Liver (tissue), 7 donors: ENCODE measurements at regions not wholly inside any gene's neighbourhood (a gene's known extent, or its start where the extent isn't known, plus 50 kb on each side); places are given as distances from the start of the nearest gene placed in this dataset.

Experiments
- DNase-seq: peaks from one replicate; pipeline ENCODE4 v3.0.0-alpha.2; 2017; ENCODE audit warnings: low spot score
- H3K27ac ChIP-seq, 2 donors: one replicate each; pipeline ENCODE4 v1.7.0; 2013; ENCODE audit warnings: inconsistent platforms in 2 of 2, low read length in 2 of 2, control low read depth in 1 of 2, low read depth in 1 of 2, mild to moderate bottlenecking in 1 of 2
- H3K27me3 ChIP-seq, 4 donors: one replicate each; pipeline versions ENCODE4 v1.6.1 to v1.7.0; 2013; ENCODE audit warnings: low read length in 3 of 4, inconsistent platforms in 1 of 4, mild to moderate bottlenecking in 1 of 4, moderate library complexity in 1 of 4; ENCODE audit not compliant: control insufficient read depth in 4 of 4, insufficient read depth in 4 of 4
- H3K36me3 ChIP-seq, 4 donors: one replicate each; pipeline versions ENCODE4 v1.6.1 to v1.7.0; 2013; ENCODE audit warnings: low read length in 3 of 4, mild to moderate bottlenecking in 3 of 4, low read depth in 1 of 4, moderate library complexity in 1 of 4; ENCODE audit not compliant: control insufficient read depth in 4 of 4, insufficient read depth in 3 of 4
- H3K4me1 ChIP-seq, 4 donors: one replicate each; pipeline versions ENCODE4 v1.6.1 to v1.7.0; 2013; ENCODE audit warnings: low read length in 3 of 4, mild to moderate bottlenecking in 3 of 4, moderate library complexity in 1 of 4; ENCODE audit not compliant: control insufficient read depth in 4 of 4, insufficient read depth in 4 of 4
- H3K4me3 ChIP-seq, 3 donors: one replicate each; pipeline versions ENCODE4 v1.6.1 to v1.7.0; 2013; ENCODE audit warnings: low read length in 3 of 3, control low read depth in 1 of 3, low read depth in 1 of 3, mild to moderate bottlenecking in 1 of 3
- H3K9ac ChIP-seq, 2 donors: one replicate each; pipeline ENCODE4 v1.7.0; 2013; ENCODE audit warnings: low read length in 2 of 2, mild to moderate bottlenecking in 2 of 2, moderate library complexity in 2 of 2, control low read depth in 1 of 2, low read depth in 1 of 2
- H3K9me3 ChIP-seq, 4 donors: one replicate each; pipeline versions ENCODE4 v1.6.1 to v1.7.0; 2013; ENCODE audit warnings: low read length in 3 of 4; ENCODE audit not compliant: control insufficient read depth in 4 of 4
- ATF3 ChIP-seq: IDR thresholded peaks from 2 replicates; pipeline ENCODE4 v1.6.1; 2016; ENCODE audit warnings: antibody characterized with exemption
- EGR1 ChIP-seq, 2 donors: IDR thresholded peaks; 2 replicates each; pipeline ENCODE4 v1.6.1; 2016 to 2018; ENCODE audit warnings: antibody characterized with exemption in 2 of 2, low read depth in 2 of 2
- FOXA1 ChIP-seq: IDR thresholded peaks from 2 replicates; pipeline ENCODE4 v1.6.1; 2016; ENCODE audit warnings: antibody characterized with exemption
- FOXA2 ChIP-seq: IDR thresholded peaks from 2 replicates; pipeline ENCODE4 v1.6.1; 2016; ENCODE audit warnings: antibody characterized with exemption
- GABPA ChIP-seq, 2 donors: IDR thresholded peaks in 1 of 2; conservative IDR thresholded peaks in 1 of 2; 2 replicates each; pipeline ENCODE4 v1.6.1; 2016; ENCODE audit warnings: antibody characterized with exemption in 2 of 2, mild to moderate bottlenecking in 1 of 2, moderate library complexity in 1 of 2
- HNF4G ChIP-seq: IDR thresholded peaks from 2 replicates; pipeline ENCODE4 v1.6.1; 2016; ENCODE audit warnings: antibody characterized with exemption
- JUND ChIP-seq, 2 donors: IDR thresholded peaks; 2 replicates each; pipeline ENCODE4 v1.6.1; 2016; ENCODE audit warnings: antibody characterized with exemption in 2 of 2
- MAX ChIP-seq: IDR thresholded peaks from 2 replicates; pipeline ENCODE4 v1.6.1; 2016; ENCODE audit warnings: antibody characterized with exemption
- REST ChIP-seq: IDR thresholded peaks from 2 replicates; pipeline ENCODE4 v1.6.1; 2016; ENCODE audit warnings: antibody characterized with exemption, mild to moderate bottlenecking
- RXRA ChIP-seq, 2 donors: IDR thresholded peaks; 2 replicates each; pipeline ENCODE4 v1.6.1; 2017 to 2018; ENCODE audit warnings: antibody characterized with exemption in 2 of 2, mild to moderate bottlenecking in 1 of 2
- SP1 ChIP-seq: IDR thresholded peaks from 2 replicates; pipeline ENCODE4 v1.6.1; 2018; ENCODE audit warnings: antibody characterized with exemption, mild to moderate bottlenecking
- TAF1 ChIP-seq: conservative IDR thresholded peaks from 2 replicates; pipeline ENCODE4 v1.6.1; 2016; ENCODE audit warnings: antibody characterized with exemption, mild to moderate bottlenecking
- YY1 ChIP-seq: IDR thresholded peaks from 2 replicates; pipeline ENCODE4 v1.6.1; 2016; ENCODE audit warnings: antibody characterized with exemption, mild to moderate bottlenecking
- ZBTB33 ChIP-seq: IDR thresholded peaks from 2 replicates; pipeline ENCODE4 v1.6.1; 2016; ENCODE audit warnings: antibody characterized with exemption
- WGBS: extraction: QIAGEN DNeasy Blood & Tissue Kit; methylation state at CpG from one replicate; pipeline ENCODE4 v1.1.7; 2013; 5-methylcytosine and 5-hydroxymethylcytosine counted together
- donor health status: healthy.
- donor health status: healthy.
- donor health status: healthy.
- donor health status: healthy.

GRCh38 chr18:56505293-56505692 lies 133.1 kb downstream of the TXNL1 start (continued):
- no peak for TF ChIP-seq ZBTB33

GRCh38 chr18:56501896-56502295 lies 136.5 kb downstream of the TXNL1 start:
- Histone ChIP-seq H3K4me3 (no peak overlapping the region), H3K27me3 (no peaks in the 10 kb centered on the region), H3K36me3 (no peaks in the 10 kb centered on the region), H3K9ac (no peak overlapping the region), H3K9me3 (no peaks in the 10 kb centered on the region), H3K27ac (no peak overlapping the region), H3K4me1 (no peaks in the 10 kb centered on the region)
- TF ChIP-seq YY1 (no peak), FOXA1 (no peak), EGR1 (IDR thresholded peaks at IDR 0.05; ENCODE audit: low read depth in 2 of 2) (no peak), FOXA2 (no peak), MAX (no peak), GABPA (IDR thresholded peaks at IDR 0.05 in 1 of 2, conservative IDR thresholded peaks at IDR 0.05 in 1 of 2) (no peak), REST (no peak), HNF4G (no peak), TAF1 (no peak), RXRA (IDR thresholded peaks at IDR 0.05) (no peak), JUND (IDR thresholded peaks at IDR 0.05) (no peak), ATF3 (no peak), SP1 (no peak)
- DNase-seq: no peak
- 70% methylated on average over 3 of the region's 3 CpGs for WGBS

- Histone ChIP-seq H3K4me3 (no peak overlapping the region), H3K27ac (no peak overlapping the region), H3K9me3 (peaks cover 0 to 5% (median 0%) of the 10 kb centered on the region in 4 donors), H3K27me3 (no peaks in the 10 kb centered on the region), H3K4me1 (no peaks in the 10 kb centered on the region), H3K36me3 (no peaks in the 10 kb centered on the region), H3K9ac (no peak overlapping the region)
- no peak for DNase-seq
- 99% methylated on average over 3 of the region's 3 CpGs for whole genome bisulfite sequencing
- no peak for TF ChIP-seq FOXA2
- no peak for TF ChIP-seq HNF4G
- TF ChIP-seq MAX: no peak
Observed at GRCh38 chr18:56495884-56496283, 142.5 kb downstream of the TXNL1 start.
